ENCODE measurements at regions not wholly inside any gene's neighbourhood (a gene's known extent, or its start where the extent isn't known, plus 50 kb on each side); places are given as distances from the start of the nearest gene placed in this dataset.

DNA sequence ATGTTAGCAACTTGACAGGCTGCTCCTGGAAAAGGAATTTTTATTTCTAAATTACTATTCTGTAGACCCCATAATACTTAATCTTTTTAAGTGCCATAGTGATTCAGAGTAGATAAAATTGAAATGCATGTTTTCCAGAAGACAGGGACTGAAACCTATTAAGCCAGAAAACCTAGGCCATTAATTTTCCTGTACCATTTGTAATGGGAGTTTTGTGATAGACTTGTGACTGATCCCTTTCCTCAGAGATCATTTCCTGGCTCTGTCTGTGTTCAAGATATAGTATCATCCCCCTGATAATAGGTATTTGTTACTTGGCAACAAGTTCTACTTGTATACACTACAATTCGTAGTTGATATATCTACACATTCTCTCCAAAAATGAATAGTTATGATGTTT lies 1609.8 kb downstream of the AMY1C start:
- 51 to 56% methylated on average over 1 of the region's 1 CpG for WGBS, 2 donors
- intact Hi-C loops (cut with DNase I) = no loop called here
- no peaks in the 10 kb centered on the region for H3K4me1 ChIP-seq
- TF ChIP-seq, protein P1, sequence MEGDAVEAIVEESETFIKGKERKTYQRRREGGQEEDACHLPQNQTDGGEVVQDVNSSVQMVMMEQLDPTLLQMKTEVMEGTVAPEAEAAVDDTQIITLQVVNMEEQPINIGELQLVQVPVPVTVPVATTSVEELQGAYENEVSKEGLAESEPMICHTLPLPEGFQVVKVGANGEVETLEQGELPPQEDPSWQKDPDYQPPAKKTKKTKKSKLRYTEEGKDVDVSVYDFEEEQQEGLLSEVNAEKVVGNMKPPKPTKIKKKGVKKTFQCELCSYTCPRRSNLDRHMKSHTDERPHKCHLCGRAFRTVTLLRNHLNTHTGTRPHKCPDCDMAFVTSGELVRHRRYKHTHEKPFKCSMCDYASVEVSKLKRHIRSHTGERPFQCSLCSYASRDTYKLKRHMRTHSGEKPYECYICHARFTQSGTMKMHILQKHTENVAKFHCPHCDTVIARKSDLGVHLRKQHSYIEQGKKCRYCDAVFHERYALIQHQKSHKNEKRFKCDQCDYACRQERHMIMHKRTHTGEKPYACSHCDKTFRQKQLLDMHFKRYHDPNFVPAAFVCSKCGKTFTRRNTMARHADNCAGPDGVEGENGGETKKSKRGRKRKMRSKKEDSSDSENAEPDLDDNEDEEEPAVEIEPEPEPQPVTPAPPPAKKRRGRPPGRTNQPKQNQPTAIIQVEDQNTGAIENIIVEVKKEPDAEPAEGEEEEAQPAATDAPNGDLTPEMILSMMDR (IDR thresholded peaks at IDR 0.05) = no peak
- no peak for DNase-seq
- no peak overlapping the region for H3K4me3 ChIP-seq
- no peaks in the 10 kb centered on the region for H3K9me3 ChIP-seq
- H3K27ac ChIP-seq = no peak overlapping the region
- no peak for ATAC-seq
- FAIRE-seq = no peak
- no peaks in the 10 kb centered on the region for H3K27me3 ChIP-seq
- H3K36me3 ChIP-seq = no peaks in the 10 kb centered on the region

GRCh38 chr1:105362438-105362837 lies 1612.7 kb downstream of the AMY1C start:
- no peak overlapping the region for H3K4me3 ChIP-seq
- no peak for FAIRE-seq
- no peak for ATAC-seq
- 56 to 94% methylated on average over 1 of the region's 1 CpG for WGBS, 2 donors
- no peaks in the 10 kb centered on the region for H3K9me3 ChIP-seq
- H3K36me3 ChIP-seq = no peaks in the 10 kb centered on the region
- no peak overlapping the region for H3K27ac ChIP-seq
- H3K4me1 ChIP-seq = no peaks in the 10 kb centered on the region
- H3K27me3 ChIP-seq = no peaks in the 10 kb centered on the region
- intact Hi-C loops (cut with DNase I) = no loop called here
- DNase-seq = no peak
- TF ChIP-seq, protein P1 (IDR thresholded peaks at IDR 0.05) = no peak

GRCh38 chr1:105368446-105368845 lies 1618.7 kb downstream of the AMY1C start:
- WGBS, 2 donors = 58 to 65% methylated on average over 4 of the region's 4 CpGs
- Histone ChIP-seq H3K36me3 (no peaks in the 10 kb centered on the region), H3K27ac (no peak overlapping the region), H3K9me3 (no peaks in the 10 kb centered on the region), H3K27me3 (no peaks in the 10 kb centered on the region), H3K4me3 (no peak overlapping the region), H3K4me1 (no peaks in the 10 kb centered on the region)
- no peak for FAIRE-seq
- no peak for ATAC-seq
- intact Hi-C loops (cut with DNase I) = no loop called here
- TF ChIP-seq, protein P1 (IDR thresholded peaks at IDR 0.05) = no peak
- DNase-seq = no peak

DNA sequence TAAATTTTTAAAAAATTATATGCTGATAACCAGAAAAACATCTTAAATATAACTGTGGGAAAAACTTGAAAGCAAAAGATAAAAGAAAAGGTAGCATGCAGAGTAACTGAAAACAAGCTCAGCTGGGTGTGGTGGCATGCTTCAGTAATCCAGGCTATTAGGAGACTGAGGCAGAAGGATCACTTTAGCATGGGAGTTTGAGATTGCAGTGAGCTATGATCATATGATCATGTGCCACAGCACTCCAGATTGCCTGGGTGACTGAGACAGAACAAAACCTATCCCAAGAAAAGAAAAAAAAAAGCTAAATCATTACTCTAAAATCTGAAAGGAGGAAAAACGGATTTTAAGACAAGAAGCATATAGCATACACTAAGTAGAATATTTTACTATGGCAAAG lies 1624.0 kb downstream of the AMY1C start:
- DNase-seq = no peak
- Histone ChIP-seq H3K4me1 (no peaks in the 10 kb centered on the region), H3K9me3 (no peaks in the 10 kb centered on the region), H3K4me3 (no peak overlapping the region), H3K27ac (no peak overlapping the region), H3K27me3 (no peaks in the 10 kb centered on the region), H3K36me3 (no peaks in the 10 kb centered on the region)
- intact Hi-C loops (cut with DNase I) = no loop called here
- FAIRE-seq = no peak
- 42% methylated on average over 1 of the region's 1 CpG for WGBS, 2 donors
- TF ChIP-seq, protein P1 (IDR thresholded peaks at IDR 0.05) = no peak
- ATAC-seq = no peak

DNA sequence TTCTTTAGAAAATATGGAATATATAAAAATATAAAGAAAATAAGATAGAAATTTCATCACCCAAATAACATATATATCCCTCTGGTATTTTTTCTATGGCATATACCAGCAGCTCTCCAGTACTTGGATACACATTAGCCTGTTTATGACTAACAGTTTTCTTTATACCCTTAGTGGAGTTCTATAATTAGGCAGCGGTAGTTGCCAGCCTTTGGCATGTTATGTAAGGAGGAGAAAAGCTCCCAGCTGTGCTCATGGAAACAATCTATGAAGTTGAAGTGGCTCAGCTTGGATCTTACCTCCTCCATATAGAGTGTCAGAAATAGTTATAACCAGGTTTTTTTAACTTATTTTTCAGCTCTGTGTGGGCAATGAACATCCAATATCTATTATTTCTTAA lies 1636.8 kb downstream of the AMY1C start:
- Histone ChIP-seq H3K4me1 (no peaks in the 10 kb centered on the region), H3K4me3 (no peak overlapping the region), H3K27ac (no peak overlapping the region), H3K27me3 (no peaks in the 10 kb centered on the region), H3K9me3 (no peaks in the 10 kb centered on the region), H3K36me3 (no peaks in the 10 kb centered on the region)
- ATAC-seq (no peak), DNase-seq (no peak), FAIRE-seq (no peak)
- WGBS, 2 donors = 72 to 81% methylated on average over 1 of the region's 1 CpG
- TF ChIP-seq, protein P1 (IDR thresholded peaks at IDR 0.05) = no peak
- intact Hi-C loops (cut with DNase I) = no loop called here

Data from pancreas (tissue), 10 donors.